Muscle of leg (tissue), 3 donors: ENCODE measurements at regions not wholly inside any gene's neighbourhood (a gene's known extent, or its start where the extent isn't known, plus 50 kb on each side); places are given as distances from the start of the nearest gene placed in this dataset.

Source experiments
- DNase-seq: peaks from one replicate; pipeline ENCODE4 v3.0.0; 2013
- H3K27ac ChIP-seq: one replicate; pipeline ENCODE4 v1.5.1; 2013; ENCODE audit warnings: mild to moderate bottlenecking, low read length, control low read depth
- H3K27me3 ChIP-seq: one replicate; pipeline ENCODE4 v1.6.1; 2013; ENCODE audit warnings: low read length; ENCODE audit not compliant: control insufficient read depth, insufficient read depth
- H3K36me3 ChIP-seq: one replicate; pipeline ENCODE4 v1.6.1; 2013; ENCODE audit warnings: low read length; ENCODE audit not compliant: control insufficient read depth, insufficient read depth
- H3K4me1 ChIP-seq: one replicate; pipeline ENCODE4 v1.6.1; 2013; ENCODE audit warnings: low read length; ENCODE audit not compliant: control insufficient read depth, insufficient read depth
- H3K4me3 ChIP-seq: one replicate; pipeline ENCODE4 v1.5.1; 2013; ENCODE audit warnings: low read length, control low read depth
- H3K9me3 ChIP-seq: replicated peaks from 2 replicates; pipeline ENCODE4 v1.6.1; 2013; ENCODE audit warnings: low read depth, low read length; ENCODE audit not compliant: control insufficient read depth
- WGBS: methylation state at CpG from one replicate; pipeline ENCODE4 v1.1.5; 2013; ENCODE audit warnings: missing lambda C conversion rate; ENCODE audit not compliant: insufficient coverage; 5-methylcytosine and 5-hydroxymethylcytosine counted together

GRCh38 chr12:67151886-67152285 is 117.3 kb upstream of the CAND1 start:
- Histone ChIP-seq H3K4me1 (no peaks in the 10 kb centered on the region), H3K4me3 (no peak overlapping the region), H3K36me3 (no peaks in the 10 kb centered on the region), H3K27me3 (no peaks in the 10 kb centered on the region), H3K27ac (no peak overlapping the region), H3K9me3 (no peaks in the 10 kb centered on the region)
- no CpG with 5 or more reads among the region's 3 CpGs for WGBS
- peak; percentile 52 for DNase-seq

GRCh38 chr12:67152451-67152850 is 116.7 kb upstream of the CAND1 start:
- no peak overlapping the region for H3K4me3 ChIP-seq
- H3K27ac ChIP-seq, result no peak overlapping the region
- no peaks in the 10 kb centered on the region for H3K4me1 ChIP-seq
- 60% methylated on average over 1 of the region's 2 CpGs for WGBS
- H3K9me3 ChIP-seq, result no peaks in the 10 kb centered on the region
- H3K27me3 ChIP-seq, result no peaks in the 10 kb centered on the region
- DNase-seq, result no peak
- H3K36me3 ChIP-seq, result no peaks in the 10 kb centered on the region

GRCh38 chr12:67154901-67155300 is 114.3 kb upstream of the CAND1 start:
- no peaks in the 10 kb centered on the region for H3K9me3 ChIP-seq
- no peaks in the 10 kb centered on the region for H3K27me3 ChIP-seq
- no peak for DNase-seq
- no peaks in the 10 kb centered on the region for H3K4me1 ChIP-seq
- H3K4me3 ChIP-seq, result no peak overlapping the region
- WGBS, result no CpG with 5 or more reads among the region's 3 CpGs
- H3K36me3 ChIP-seq, result no peaks in the 10 kb centered on the region
- H3K27ac ChIP-seq, result no peak overlapping the region

DNA sequence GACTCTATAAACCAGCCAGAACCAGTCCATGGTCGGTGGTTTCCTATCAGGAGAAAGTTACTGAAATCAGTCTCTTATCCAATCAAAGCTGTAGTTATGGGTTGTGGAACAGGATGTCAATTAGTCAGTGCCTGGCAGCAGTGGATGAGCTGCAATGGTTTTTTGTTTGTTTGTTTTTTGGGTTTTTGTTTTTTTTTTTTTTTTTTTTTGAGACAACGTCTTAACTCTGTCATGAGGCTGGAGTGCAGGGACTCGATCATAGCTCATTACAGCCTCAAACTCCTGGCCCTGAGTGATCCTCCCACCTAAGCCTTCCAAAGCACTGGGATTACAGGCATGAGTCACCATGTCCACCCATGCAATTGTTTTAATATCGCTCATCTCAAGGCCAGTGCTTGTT is 113.3 kb upstream of the CAND1 start:
- H3K27ac ChIP-seq, result no peak overlapping the region
- H3K4me1 ChIP-seq, result no peaks in the 10 kb centered on the region
- H3K27me3 ChIP-seq, result no peaks in the 10 kb centered on the region
- no peaks in the 10 kb centered on the region for H3K9me3 ChIP-seq
- H3K36me3 ChIP-seq, result no peaks in the 10 kb centered on the region
- DNase-seq, result no peak
- WGBS, result no CpG with 5 or more reads among the region's 4 CpGs
- H3K4me3 ChIP-seq, result no peak overlapping the region

DNA sequence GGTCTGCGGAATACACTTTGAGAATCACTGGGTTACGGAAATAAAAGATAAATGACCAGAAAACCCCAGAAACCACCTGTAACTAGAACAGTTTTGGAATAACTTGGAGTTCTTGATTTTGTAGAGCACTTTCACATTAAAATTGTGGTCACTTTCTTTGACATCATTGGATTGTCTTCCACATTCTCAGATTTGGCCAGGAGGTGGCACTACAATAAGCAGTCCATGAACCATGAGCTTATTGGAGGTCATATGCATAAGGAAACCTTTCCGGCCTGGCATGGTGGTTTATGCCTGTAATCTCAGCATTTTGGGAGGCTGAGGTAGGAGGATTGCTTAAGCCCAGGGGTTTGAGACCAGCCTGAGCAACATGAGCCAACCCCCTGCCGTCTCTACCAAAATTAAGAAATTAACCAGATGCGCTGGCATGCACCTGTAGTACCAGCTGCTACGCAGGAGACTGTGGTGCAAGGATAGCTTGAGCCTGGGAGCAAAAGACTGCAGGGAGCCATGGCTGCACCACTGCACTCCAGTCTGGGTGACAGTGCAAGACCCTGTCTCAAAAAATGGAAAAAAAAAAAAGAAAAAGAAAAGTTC is 107.7 kb upstream of the CAND1 start:
- no peak overlapping the region for H3K4me3 ChIP-seq
- no peaks in the 10 kb centered on the region for H3K27me3 ChIP-seq
- no peaks in the 10 kb centered on the region for H3K4me1 ChIP-seq
- H3K27ac ChIP-seq, result no peak overlapping the region
- H3K36me3 ChIP-seq, result no peaks in the 10 kb centered on the region
- DNase-seq, result peak; percentile 3
- 100% methylated on average over 2 of the region's 6 CpGs for WGBS
- no peaks in the 10 kb centered on the region for H3K9me3 ChIP-seq

DNA sequence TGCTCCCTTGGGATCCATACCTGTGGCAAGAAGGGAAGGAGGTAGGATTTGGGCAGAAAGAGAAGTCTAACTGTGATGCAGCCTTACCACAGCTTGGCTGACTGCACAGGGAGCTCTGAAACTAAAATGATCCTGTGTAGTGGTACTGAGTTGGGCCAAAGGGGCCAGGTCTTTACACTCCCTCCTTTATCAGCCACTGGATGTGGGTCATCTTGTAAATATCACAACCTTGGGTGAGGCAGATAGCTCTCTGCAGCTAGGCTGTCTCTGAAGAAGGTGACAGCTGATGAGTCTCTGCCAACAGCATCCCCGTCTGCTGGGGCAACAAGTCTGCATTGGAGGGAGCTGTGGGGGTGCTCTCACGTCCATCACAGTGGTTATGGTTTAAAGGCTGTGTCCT is 95.9 kb upstream of the CAND1 start:
- H3K4me3 ChIP-seq, result no peak overlapping the region

GRCh38 chr12:67182551-67182950 is 86.6 kb upstream of the CAND1 start:
- H3K27me3 ChIP-seq, result no peaks in the 10 kb centered on the region
- no peak overlapping the region for H3K4me3 ChIP-seq
- no peak for DNase-seq
- no peaks in the 10 kb centered on the region for H3K4me1 ChIP-seq
- H3K9me3 ChIP-seq, result no peaks in the 10 kb centered on the region
- no peaks in the 10 kb centered on the region for H3K36me3 ChIP-seq
- no peak overlapping the region for H3K27ac ChIP-seq
- WGBS, result 60% methylated on average over 1 of the region's 2 CpGs

More for the DNA sequence above, 95.9 kb upstream of the CAND1 start:
- H3K9me3 ChIP-seq, result no peaks in the 10 kb centered on the region
- no peaks in the 10 kb centered on the region for H3K27me3 ChIP-seq
- no peaks in the 10 kb centered on the region for H3K4me1 ChIP-seq
- H3K27ac ChIP-seq, result no peak overlapping the region
- H3K36me3 ChIP-seq, result no peaks in the 10 kb centered on the region
- DNase-seq, result no peak
- no CpG with 5 or more reads among the region's 2 CpGs for WGBS

GRCh38 chr12:67193704-67194103 is 75.5 kb upstream of the CAND1 start:
- DNase-seq, result peak; percentile 45

GRCh38 chr12:67200386-67200785 is 68.8 kb upstream of the CAND1 start:
- H3K27me3 ChIP-seq, result no peaks in the 10 kb centered on the region
- no CpG with 5 or more reads among the region's 1 CpG for WGBS
- H3K4me3 ChIP-seq, result no peak overlapping the region
- DNase-seq, result no peak
- no peaks in the 10 kb centered on the region for H3K36me3 ChIP-seq
- no peak overlapping the region for H3K27ac ChIP-seq
- no peaks in the 10 kb centered on the region for H3K4me1 ChIP-seq
- no peaks in the 10 kb centered on the region for H3K9me3 ChIP-seq

More at GRCh38 chr12:67193704-67194103, 75.5 kb upstream of the CAND1 start:
- Histone ChIP-seq H3K36me3 (no peaks in the 10 kb centered on the region), H3K4me1 (no peaks in the 10 kb centered on the region), H3K27me3 (no peaks in the 10 kb centered on the region), H3K9me3 (no peaks in the 10 kb centered on the region), H3K4me3 (no peak overlapping the region), H3K27ac (no peak overlapping the region)

- Histone ChIP-seq H3K4me1 (no peaks in the 10 kb centered on the region), H3K36me3 (no peaks in the 10 kb centered on the region), H3K27ac (no peak overlapping the region), H3K4me3 (no peak overlapping the region), H3K27me3 (no peaks in the 10 kb centered on the region), H3K9me3 (no peaks in the 10 kb centered on the region)
- DNase-seq, result peak; percentile 5
- WGBS, result 73% methylated on average over 4 of the region's 7 CpGs
These were observed 67.0 kb upstream of the CAND1 start for GRCh38 chr12:67202011-67202677.

- WGBS, result no CpG with 5 or more reads among the region's 3 CpGs
- no peak overlapping the region for H3K27ac ChIP-seq
These were observed 66.5 kb upstream of the CAND1 start for GRCh38 chr12:67202678-67203012.

More at GRCh38 chr12:67202678-67203012, 66.5 kb upstream of the CAND1 start:
- Histone ChIP-seq H3K4me3 (no peak overlapping the region), H3K4me1 (no peaks in the 10 kb centered on the region), H3K9me3 (no peaks in the 10 kb centered on the region), H3K36me3 (no peaks in the 10 kb centered on the region), H3K27me3 (no peaks in the 10 kb centered on the region)
- DNase-seq, result no peak
